Epithelial cell of prostate (primary cell): ENCODE measurements at regions not wholly inside any gene's neighbourhood (a gene's known extent, or its start where the extent isn't known, plus 50 kb on each side); places are given as distances from the start of the nearest gene placed in this dataset.

ENCODE experiments used
- DNase-seq: peaks from one replicate; pipeline ENCODE4 v3.0.0-alpha.2; 2011; ENCODE audit warnings: low read depth, low spot score
- H3K27ac ChIP-seq: fragments of 450-650 bp; 2 replicates; pipeline ENCODE4 v1.5.1; 2017; ENCODE audit warnings: mild to moderate bottlenecking

GRCh38 chr17:33469421-33469820 lies 176.3 kb upstream of the ASIC2 start:
- no peak overlapping the region for H3K27ac ChIP-seq
- no peak for DNase-seq

DNA sequence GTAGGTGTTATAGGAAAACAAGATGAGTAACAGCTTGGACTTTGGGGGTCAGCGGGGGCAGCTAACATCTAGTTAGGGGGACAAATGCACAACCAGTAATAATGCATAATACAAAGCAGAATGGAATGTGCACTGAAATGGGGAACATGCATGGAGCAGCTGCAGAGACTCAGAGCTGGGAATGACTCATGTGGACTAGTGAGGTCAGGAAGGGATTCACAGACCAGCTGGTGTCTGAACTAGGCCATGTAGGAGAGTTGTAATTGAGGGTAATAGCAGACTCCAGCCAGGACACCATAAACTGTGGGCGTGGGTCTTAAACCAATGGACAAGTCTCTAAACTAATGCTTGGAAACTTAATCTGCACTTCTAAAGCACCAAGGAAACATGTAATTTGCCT lies 176.8 kb upstream of the ASIC2 start:
- no peak overlapping the region for H3K27ac ChIP-seq
- peak; percentile 53 for DNase-seq

- no peak for DNase-seq
- no peak overlapping the region for H3K27ac ChIP-seq
These were observed 180.0 kb upstream of the ASIC2 start for GRCh38 chr17:33473061-33473460.

DNA sequence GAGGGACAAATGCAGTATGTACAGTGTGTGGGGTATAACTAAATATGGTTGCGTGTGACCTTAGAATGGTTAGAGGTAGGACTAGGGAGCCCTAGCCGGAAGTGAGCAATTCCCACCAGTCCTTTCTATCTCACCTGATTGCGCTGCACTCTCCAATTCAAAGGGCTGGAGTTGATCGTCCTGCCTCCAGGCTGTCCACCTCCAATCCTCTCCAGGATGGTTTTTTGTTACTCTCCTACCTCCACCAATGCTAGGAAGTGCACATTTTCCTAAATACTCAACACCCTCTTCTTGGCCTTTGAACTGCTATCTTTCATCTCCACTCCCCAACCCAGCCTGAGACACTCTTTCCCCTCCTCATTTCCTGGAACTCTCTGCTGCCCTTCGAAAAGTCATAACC lies 181.7 kb upstream of the ASIC2 start:
- no peak overlapping the region for H3K27ac ChIP-seq
- DNase-seq = no peak

GRCh38 chr17:33475594-33475993 lies 182.5 kb upstream of the ASIC2 start:
- no peak overlapping the region for H3K27ac ChIP-seq
- DNase-seq = no peak

DNA sequence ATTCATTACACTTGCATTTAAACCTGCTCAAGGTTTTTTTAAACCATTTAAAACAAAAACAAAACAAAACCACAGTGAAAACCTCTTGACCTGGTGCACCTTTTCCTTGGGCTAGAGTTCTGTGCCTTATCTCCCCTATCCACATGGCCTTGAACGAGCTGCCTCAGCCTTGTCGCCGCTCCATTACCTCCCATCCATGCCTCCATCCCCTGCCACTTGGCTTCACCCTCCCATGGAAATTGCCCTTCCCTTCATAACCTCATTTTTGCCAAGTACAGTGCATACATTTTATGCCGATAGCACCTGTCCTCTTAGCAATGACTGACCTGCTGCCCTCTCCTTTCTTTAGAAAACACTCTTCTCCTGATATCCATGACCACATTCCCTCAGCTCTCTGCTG lies 188.6 kb upstream of the ASIC2 start:
- no peak overlapping the region for H3K27ac ChIP-seq
- DNase-seq = no peak

DNA sequence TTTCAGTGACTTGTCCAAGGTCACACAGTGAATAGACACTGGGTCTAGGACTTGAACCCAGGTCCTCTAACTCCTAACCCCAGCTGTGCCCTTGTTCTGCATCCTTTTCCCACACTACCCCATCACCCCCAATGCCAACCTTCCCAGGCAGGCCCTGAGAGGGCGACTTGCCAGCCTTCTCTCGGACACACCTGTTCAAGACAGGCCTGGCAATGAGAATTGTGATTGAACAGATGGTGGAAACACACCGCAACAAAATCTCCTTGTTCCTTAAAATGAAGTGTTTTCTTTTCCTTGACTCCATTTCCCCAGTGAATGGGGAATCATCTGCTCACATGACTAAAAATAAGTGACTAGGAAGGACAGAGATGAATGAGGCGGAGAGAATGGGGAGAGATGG lies 189.5 kb upstream of the ASIC2 start:
- H3K27ac ChIP-seq = no peak overlapping the region
- no peak for DNase-seq

GRCh38 chr17:33484559-33484958 lies 191.5 kb upstream of the ASIC2 start:
- H3K27ac ChIP-seq = no peak overlapping the region
- DNase-seq = no peak

GRCh38 chr17:33486135-33486885 lies 193.2 kb upstream of the ASIC2 start:
- no peak overlapping the region for H3K27ac ChIP-seq

DNA sequence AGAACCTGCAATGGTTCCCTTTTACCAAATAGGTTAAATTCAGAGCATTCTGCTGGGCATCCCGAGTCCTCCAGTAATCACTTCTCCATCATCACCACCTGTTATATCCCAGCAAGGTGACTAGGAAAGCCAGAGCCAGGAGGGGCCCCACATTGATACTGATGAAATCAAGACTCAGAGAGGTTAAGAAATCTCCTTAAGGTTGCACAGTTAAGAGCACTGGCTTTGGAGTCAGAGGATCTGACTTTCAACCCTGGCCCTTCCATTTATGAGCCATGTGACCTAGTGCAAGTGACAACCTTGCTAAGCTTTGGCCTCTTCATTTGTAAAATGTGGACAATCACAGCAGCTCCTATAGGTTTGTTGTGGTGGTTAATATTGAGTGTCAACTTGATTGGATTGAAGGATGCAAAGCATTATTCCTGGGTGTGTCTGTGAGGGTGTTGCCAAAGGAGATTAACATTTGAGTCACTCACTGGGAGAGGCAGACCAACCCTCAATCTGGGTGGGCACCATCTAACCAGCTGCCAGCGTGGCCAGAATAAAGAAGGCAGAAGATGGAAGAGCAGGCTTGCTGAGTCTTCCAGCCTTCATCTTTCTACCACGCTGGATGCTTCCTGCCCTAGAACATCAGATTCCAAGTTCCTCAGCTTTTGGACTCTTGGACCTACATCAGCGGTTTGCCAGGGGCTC lies 194.2 kb upstream of the ASIC2 start:
- no peak for DNase-seq
- H3K27ac ChIP-seq = no peak overlapping the region

More at GRCh38 chr17:33486135-33486885, 193.2 kb upstream of the ASIC2 start:
- no peak for DNase-seq

GRCh38 chr17:33491871-33492481 lies 198.9 kb upstream of the ASIC2 start:
- DNase-seq = no peak
- H3K27ac ChIP-seq = no peak overlapping the region

DNA sequence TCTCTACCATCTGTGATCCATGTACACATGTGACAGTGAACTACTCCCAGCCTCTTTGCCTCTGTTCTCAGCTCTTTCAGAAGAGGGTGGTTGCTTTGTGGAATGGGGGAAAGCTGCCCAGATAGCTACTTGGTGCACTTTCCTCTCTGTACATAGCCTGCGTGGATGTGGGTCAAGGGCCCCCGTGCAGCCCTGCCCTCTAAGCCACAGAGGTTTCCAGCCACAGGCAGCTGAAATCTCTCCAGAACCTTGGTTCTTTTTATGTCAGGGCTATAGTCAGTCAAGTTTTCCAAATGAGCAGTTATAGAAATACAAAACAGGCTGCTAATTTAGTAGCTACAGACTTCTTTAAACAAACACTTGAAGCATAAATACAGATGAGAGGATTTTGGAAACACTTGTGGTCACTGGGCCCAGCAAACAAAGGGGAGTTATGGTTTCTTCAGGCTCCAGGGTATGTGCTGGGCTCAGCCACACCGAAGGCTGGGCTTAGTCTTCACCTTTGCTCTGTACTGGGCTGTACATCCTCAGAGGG lies 199.7 kb upstream of the ASIC2 start:
- no peak for DNase-seq

DNA sequence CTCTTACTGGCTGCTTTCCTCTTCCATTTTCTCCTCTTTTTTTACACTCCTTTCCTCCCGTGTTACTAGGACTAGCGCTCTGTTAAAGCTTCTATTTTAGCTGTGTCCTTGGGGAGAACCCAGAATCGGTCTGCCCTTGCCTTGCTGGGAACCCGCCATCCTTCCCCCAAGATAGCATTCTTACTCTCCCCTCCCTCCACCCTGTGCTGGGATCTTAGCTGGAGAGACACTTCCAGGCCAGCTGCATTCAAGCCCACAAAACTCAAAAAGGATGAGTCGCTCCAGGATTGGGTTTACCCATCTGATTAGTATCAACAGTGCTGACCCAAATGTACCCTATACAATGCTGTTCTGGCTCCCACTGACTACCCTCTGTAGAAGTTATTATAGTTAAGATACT lies 200.5 kb upstream of the ASIC2 start:
- no peak for DNase-seq
- H3K27ac ChIP-seq = no peak overlapping the region

More for the DNA sequence above, 199.7 kb upstream of the ASIC2 start:
- no peak overlapping the region for H3K27ac ChIP-seq

DNA sequence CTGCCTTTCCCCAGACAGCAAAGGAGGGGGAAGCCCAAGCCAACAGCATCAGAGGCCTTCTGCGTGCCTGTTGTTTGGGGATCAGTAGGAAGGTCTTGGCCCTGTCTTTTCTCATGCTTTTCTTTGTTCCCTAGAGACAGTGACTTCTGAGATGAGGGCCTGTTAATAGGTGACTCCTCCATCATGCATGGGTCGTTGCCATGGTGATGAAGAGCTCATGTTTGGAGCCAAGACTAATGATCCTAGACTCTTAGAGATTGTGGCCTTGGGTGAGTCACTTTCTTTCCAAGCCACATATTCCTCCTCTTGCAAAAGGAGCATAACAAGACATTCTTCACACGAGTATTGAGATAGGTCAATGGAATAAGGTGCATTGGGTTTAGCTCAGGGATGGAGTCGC lies 201.1 kb upstream of the ASIC2 start:
- H3K27ac ChIP-seq = no peak overlapping the region
- DNase-seq = no peak

- no peak overlapping the region for H3K27ac ChIP-seq
- no peak for DNase-seq
These were observed 204.5 kb upstream of the ASIC2 start for GRCh38 chr17:33497623-33498022.

GRCh38 chr17:33498069-33498468 lies 205.0 kb upstream of the ASIC2 start:
- no peak for DNase-seq
- no peak overlapping the region for H3K27ac ChIP-seq

- no peak for DNase-seq
- H3K27ac ChIP-seq = no peak overlapping the region
These were observed 205.9 kb upstream of the ASIC2 start for GRCh38 chr17:33499040-33499439.

DNA sequence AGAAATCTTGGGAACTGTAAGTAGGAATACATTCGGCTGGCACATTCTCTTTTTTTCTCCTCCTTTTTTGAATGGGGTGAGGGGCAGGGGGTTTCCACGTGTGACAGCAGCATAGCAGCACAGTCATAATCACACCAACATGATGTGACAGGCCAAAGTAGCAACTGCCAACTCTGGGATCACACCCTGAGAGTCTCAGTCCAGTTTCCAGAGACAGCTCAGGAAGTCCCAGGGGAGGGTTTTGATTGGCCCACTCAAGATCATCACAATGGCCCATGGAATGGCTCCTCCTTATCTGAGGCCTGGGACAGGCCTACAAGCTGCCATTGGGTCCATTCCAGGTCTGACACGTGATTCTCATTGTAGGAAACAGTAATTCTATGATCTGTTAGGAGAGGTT lies 207.1 kb upstream of the ASIC2 start:
- DNase-seq = no peak
- H3K27ac ChIP-seq = no peak overlapping the region

GRCh38 chr17:33501185-33501584 lies 208.1 kb upstream of the ASIC2 start:
- no peak for DNase-seq
- H3K27ac ChIP-seq = no peak overlapping the region

- no peak for DNase-seq
These were observed 211.5 kb upstream of the ASIC2 start for GRCh38 chr17:33504571-33504970.

More at GRCh38 chr17:33504571-33504970, 211.5 kb upstream of the ASIC2 start:
- H3K27ac ChIP-seq = no peak overlapping the region
